ENCODE measurements at regions not wholly inside any gene's neighbourhood (a gene's known extent, or its start where the extent isn't known, plus 50 kb on each side); places are given as distances from the start of the nearest gene placed in this dataset.
A peak's percentile ranks its signal among the peaks of the same experiment; 100 is the strongest.
"Not testable (repeated sequence)": the region's sequence is repeated elsewhere in the genome, so short reads cannot be mapped to it uniquely, and the experiment has no call there.

GRCh38 chr11:11220786-11221185 lies 132.3 kb downstream of the CSNK2A3 start:
- DNase-seq (ENCODE audit: low spot score), result no peak

- no peak for DNase-seq (ENCODE audit: low spot score)
Measured at GRCh38 chr11:11218629-11218986, 134.4 kb downstream of the CSNK2A3 start.

GRCh38 chr11:11217929-11218628 lies 135.0 kb downstream of the CSNK2A3 start:
- DNase-seq (ENCODE audit: low spot score), result no peak

- DNase-seq (ENCODE audit: low spot score), result no peak
Measured at GRCh38 chr11:11217289-11217928, 135.6 kb downstream of the CSNK2A3 start.

GRCh38 chr11:11215944-11216343 lies 137.1 kb downstream of the CSNK2A3 start:
- DNase-seq (ENCODE audit: low spot score), result no peak

- DNase-seq (ENCODE audit: low spot score), result no peak
Measured at GRCh38 chr11:11215058-11215815, 137.8 kb downstream of the CSNK2A3 start.

- DNase-seq (ENCODE audit: low spot score), result no peak
Measured at GRCh38 chr11:11213117-11213516, 139.9 kb downstream of the CSNK2A3 start.

- no peak for DNase-seq (ENCODE audit: low spot score)
Measured at GRCh38 chr11:11211888-11212287, 141.2 kb downstream of the CSNK2A3 start.

GRCh38 chr11:11211186-11211585 lies 141.9 kb downstream of the CSNK2A3 start:
- no peak for DNase-seq (ENCODE audit: low spot score)

- DNase-seq (ENCODE audit: low spot score), result no peak
Measured at GRCh38 chr11:11210446-11210845, 142.6 kb downstream of the CSNK2A3 start.

- no peak for DNase-seq (ENCODE audit: low spot score)
Measured at GRCh38 chr11:11209967-11210366, 143.1 kb downstream of the CSNK2A3 start.

- no peak for DNase-seq (ENCODE audit: low spot score)
Measured at GRCh38 chr11:11208994-11209393, 144.1 kb downstream of the CSNK2A3 start.

- no peak for DNase-seq (ENCODE audit: low spot score)
Measured at GRCh38 chr11:11207428-11207827, 145.6 kb downstream of the CSNK2A3 start.

GRCh38 chr11:11206484-11206883 lies 146.6 kb downstream of the CSNK2A3 start:
- DNase-seq (ENCODE audit: low spot score), result no peak

GRCh38 chr11:11202885-11203284 lies 150.2 kb downstream of the CSNK2A3 start:
- no peak for DNase-seq (ENCODE audit: low spot score)

- not testable (repeated sequence) for DNase-seq (ENCODE audit: low spot score)
Measured at GRCh38 chr11:11201302-11201701, 151.7 kb downstream of the CSNK2A3 start.

GRCh38 chr11:11192541-11192940 lies 160.5 kb downstream of the CSNK2A3 start:
- DNase-seq (ENCODE audit: low spot score), result no peak

- no peak for DNase-seq (ENCODE audit: low spot score)
Measured at GRCh38 chr11:11189506-11189905, 163.5 kb downstream of the CSNK2A3 start.

- DNase-seq (ENCODE audit: low spot score), result no peak
Measured at GRCh38 chr11:11186249-11186648, 166.8 kb downstream of the CSNK2A3 start.

- no peak for DNase-seq (ENCODE audit: low spot score)
Measured at GRCh38 chr11:11182261-11182660, 170.8 kb downstream of the CSNK2A3 start.

GRCh38 chr11:11178671-11179638 lies 174.1 kb downstream of the CSNK2A3 start:
- DNase-seq (ENCODE audit: low spot score), result peak; percentile 93
